KG1 (cell line): ENCODE measurements at regions not wholly inside any gene's neighbourhood (a gene's known extent, or its start where the extent isn't known, plus 50 kb on each side); places are given as distances from the start of the nearest gene placed in this dataset.

Source experiments
- DNase-seq: peaks from one replicate; lab custom pipeline; 2025; lab: John Stamatoyannopoulos, UW

- no peak for DNase-seq
These were observed 582.4 kb upstream of the FZD8 start for GRCh38 chr10:36224431-36224985.

GRCh38 chr10:36221101-36221500 lies 579.0 kb upstream of the FZD8 start:
- DNase-seq, result no peak

- DNase-seq, result no peak
These were observed 578.1 kb upstream of the FZD8 start for GRCh38 chr10:36220151-36220550.

- DNase-seq, result no peak
These were observed 569.8 kb upstream of the FZD8 start for GRCh38 chr10:36211856-36212255.

GRCh38 chr10:36209480-36209879 lies 567.4 kb upstream of the FZD8 start:
- DNase-seq, result no peak

- no peak for DNase-seq
These were observed 560.8 kb upstream of the FZD8 start for GRCh38 chr10:36202881-36203280.

GRCh38 chr10:36200577-36200976 lies 558.5 kb upstream of the FZD8 start:
- no peak for DNase-seq

- no peak for DNase-seq
These were observed 556.2 kb upstream of the FZD8 start for GRCh38 chr10:36198322-36198721.

- DNase-seq, result no peak
These were observed 553.3 kb upstream of the FZD8 start for GRCh38 chr10:36195364-36195763.

GRCh38 chr10:36194276-36194675 lies 552.2 kb upstream of the FZD8 start:
- no peak for DNase-seq

GRCh38 chr10:36191009-36191408 lies 548.9 kb upstream of the FZD8 start:
- DNase-seq, result no peak

GRCh38 chr10:36188461-36188860 lies 546.4 kb upstream of the FZD8 start:
- DNase-seq, result no peak

- no peak for DNase-seq
These were observed 546.0 kb upstream of the FZD8 start for GRCh38 chr10:36188080-36188453.

GRCh38 chr10:36187380-36188079 lies 545.4 kb upstream of the FZD8 start:
- DNase-seq, result no peak

- no peak for DNase-seq
These were observed 543.0 kb upstream of the FZD8 start for GRCh38 chr10:36185097-36185496.

- DNase-seq, result no peak
These were observed 541.6 kb upstream of the FZD8 start for GRCh38 chr10:36183726-36184125.

- no peak for DNase-seq
These were observed 541.0 kb upstream of the FZD8 start for GRCh38 chr10:36183056-36183455.

GRCh38 chr10:36182606-36183005 lies 540.5 kb upstream of the FZD8 start:
- no peak for DNase-seq

- no peak for DNase-seq
These were observed 540.1 kb upstream of the FZD8 start for GRCh38 chr10:36182179-36182566.

- DNase-seq, result no peak
These were observed 539.5 kb upstream of the FZD8 start for GRCh38 chr10:36181426-36182178.

- DNase-seq, result no peak
These were observed 536.5 kb upstream of the FZD8 start for GRCh38 chr10:36178616-36179015.

GRCh38 chr10:36177071-36177470 lies 535.0 kb upstream of the FZD8 start:
- DNase-seq, result no peak

- DNase-seq, result no peak
These were observed 533.9 kb upstream of the FZD8 start for GRCh38 chr10:36175954-36176353.
